DND-41 (cell line): ENCODE measurements at regions not wholly inside any gene's neighbourhood (a gene's known extent, or its start where the extent isn't known, plus 50 kb on each side); places are given as distances from the start of the nearest gene placed in this dataset.
"Not testable (repeated sequence)": the region's sequence is repeated elsewhere in the genome, so short reads cannot be mapped to it uniquely, and the experiment has no call there.

Source experiments
- ATAC-seq: fragments of 200-7000 bp; cut with Tn5 transposase; 3 replicates; pipeline ENCODE4 v1.9.1; 2021; ENCODE audit warnings: low read depth; ENCODE audit not compliant: insufficient read depth
- DNase-seq: peaks from one replicate; pipeline ENCODE4 v3.0.0-alpha.2; 2020
- H2AFZ ChIP-seq: 2 replicates; pipeline ENCODE4 v1.6.0; 2012; ENCODE audit warnings: low read depth, low read length
- H3K27ac ChIP-seq: 2 replicates; pipeline ENCODE4 v1.5.1; 2012; ENCODE audit warnings: low read length, inconsistent platforms
- H3K27me3 ChIP-seq: fragments of 200-600 bp; sonication (generic); 2 replicates; pipeline ENCODE4 v1.6.0; 2012; ENCODE audit warnings: low read length, mild to moderate bottlenecking, inconsistent platforms; ENCODE audit not compliant: insufficient read depth, poor library complexity
- H3K36me3 ChIP-seq: 2 replicates; pipeline ENCODE4 v1.5.1; 2012; ENCODE audit warnings: low read length, inconsistent platforms; ENCODE audit not compliant: insufficient read depth
- H3K4me1 ChIP-seq: 2 replicates; pipeline ENCODE4 v1.5.1; 2012; ENCODE audit warnings: mild to moderate bottlenecking, low read length; ENCODE audit not compliant: insufficient read depth
- H3K4me2 ChIP-seq: 2 replicates; pipeline ENCODE4 v1.6.0; 2012; ENCODE audit warnings: mild to moderate bottlenecking, moderate library complexity, low read length, inconsistent platforms; ENCODE audit not compliant: insufficient read depth
- H3K4me3 ChIP-seq, 2 experiments: fragments of 200-600 bp in 1 of 2; shearing (Covaris generic) in 1 of 2; 2 replicates each; pipeline ENCODE4 v1.5.1; 2012 to 2016; ENCODE audit warnings: inconsistent platforms in 2 of 2, low read length in 2 of 2, mild to moderate bottlenecking in 2 of 2, low read depth in 1 of 2, moderate library complexity in 1 of 2
- H3K79me2 ChIP-seq: 2 replicates; pipeline ENCODE4 v1.6.0; 2012; ENCODE audit warnings: low read length, inconsistent platforms; ENCODE audit not compliant: insufficient read depth
- H3K9ac ChIP-seq: 2 replicates; pipeline ENCODE4 v1.6.0; 2012; ENCODE audit warnings: low read depth, mild to moderate bottlenecking, inconsistent platforms, low read length, moderate library complexity
- H3K9me3 ChIP-seq: 2 replicates; pipeline ENCODE4 v1.5.1; 2012; ENCODE audit warnings: low read length, moderate library complexity, mild to moderate bottlenecking, inconsistent platforms; ENCODE audit not compliant: insufficient read depth, severe bottlenecking
- H4K20me1 ChIP-seq: 2 replicates; pipeline ENCODE4 v1.6.0; 2012; ENCODE audit warnings: low read length; ENCODE audit not compliant: insufficient read depth
- CTCF ChIP-seq: IDR thresholded peaks from 2 replicates; pipeline ENCODE4 v1.5.1; 2012; ENCODE audit warnings: borderline replicate concordance, low read length, moderate library complexity, mild to moderate bottlenecking; ENCODE audit not compliant: poor library complexity, severe bottlenecking; ENCODE audit errors: extremely low read depth
- EZH2 ChIP-seq: IDR thresholded peaks from 3 replicates; pipeline ENCODE4 v1.6.1; 2012; ENCODE audit warnings: borderline replicate concordance, low read depth, mild to moderate bottlenecking, moderate library complexity, low read length, inconsistent platforms; ENCODE audit not compliant: severe bottlenecking

DNA sequence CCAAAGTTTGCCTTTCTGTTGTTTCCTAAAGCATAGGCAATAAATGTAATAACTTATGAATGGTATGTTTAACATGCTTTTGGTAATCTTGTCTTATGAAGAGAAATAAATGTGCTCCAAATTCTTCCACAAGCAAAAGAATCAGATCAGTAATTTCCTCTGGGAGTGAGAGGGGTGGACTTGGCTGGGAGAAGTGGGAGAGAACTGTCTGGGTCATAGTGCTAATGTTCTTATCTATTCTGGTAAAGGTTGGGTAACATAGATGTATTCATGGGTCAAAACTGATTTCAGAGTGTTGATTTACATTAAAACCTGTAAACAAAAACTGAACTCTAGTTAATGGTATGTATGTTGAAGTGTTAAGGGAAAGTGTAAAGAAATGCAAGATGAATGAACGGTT lies 211.7 kb upstream of the IRS2 start:
- H3K79me2 ChIP-seq: no peaks in the 10 kb centered on the region
- H2AFZ ChIP-seq: no peak overlapping the region
- no peak overlapping the region for H3K27ac ChIP-seq
- H3K4me1 ChIP-seq: no peaks in the 10 kb centered on the region
- ATAC-seq (no peak), DNase-seq (no peak)
- no peak overlapping the region for H3K9ac ChIP-seq
- no peak for TF ChIP-seq CTCF
- no peak for TF ChIP-seq EZH2
- H3K4me2 ChIP-seq: no peak overlapping the region
- no peak overlapping the region for H3K4me3 ChIP-seq
- H3K9me3 ChIP-seq: no peaks in the 10 kb centered on the region
- no peaks in the 10 kb centered on the region for H3K27me3 ChIP-seq
- H4K20me1 ChIP-seq: no peaks in the 10 kb centered on the region
- no peaks in the 10 kb centered on the region for H3K36me3 ChIP-seq

- H3K36me3 ChIP-seq, ATAC-seq, H2AFZ ChIP-seq, H3K9ac ChIP-seq, H3K27me3 ChIP-seq, DNase-seq, H3K4me3 ChIP-seq, H3K4me1 ChIP-seq, H3K9me3 ChIP-seq, H3K4me2 ChIP-seq, H3K79me2 ChIP-seq, H3K27ac ChIP-seq, H4K20me1 ChIP-seq: not testable (repeated sequence)
Measured at GRCh38 chr13:109997056-109997595, 210.7 kb upstream of the IRS2 start.

DNA sequence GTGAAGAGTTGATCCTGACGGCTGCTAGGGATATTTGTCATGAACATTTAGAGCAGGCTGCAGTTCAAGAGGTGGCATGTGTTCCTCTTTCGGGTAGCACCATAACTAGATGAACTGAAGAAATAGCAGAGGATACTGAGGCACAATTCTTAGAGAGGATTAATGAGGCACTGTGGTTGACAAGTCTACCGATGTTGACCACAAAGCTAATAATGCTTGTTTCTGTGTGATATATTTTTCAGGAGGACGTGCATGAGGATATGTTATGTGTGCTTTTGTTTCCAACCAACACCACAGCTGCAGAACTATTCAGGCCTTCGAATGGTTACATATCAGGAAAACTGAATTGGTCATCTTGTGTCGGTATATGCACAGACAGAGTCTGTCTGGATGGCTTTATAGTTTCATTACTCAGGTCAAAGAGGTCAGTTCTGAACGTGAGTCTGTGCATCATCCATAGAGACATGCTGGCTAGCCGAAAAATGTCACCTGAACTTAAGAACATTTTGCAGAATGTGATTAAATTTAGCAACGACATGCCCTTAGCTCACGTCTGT lies 210.1 kb upstream of the IRS2 start:
- no peaks in the 10 kb centered on the region for H4K20me1 ChIP-seq
- H3K4me3 ChIP-seq: no peak overlapping the region
- peaks cover 3% of the 10 kb centered on the region for H3K9me3 ChIP-seq
- H3K27me3 ChIP-seq: no peaks in the 10 kb centered on the region
- no peaks in the 10 kb centered on the region for H3K79me2 ChIP-seq
- no peaks in the 10 kb centered on the region for H3K36me3 ChIP-seq
- TF ChIP-seq EZH2: no peak
- TF ChIP-seq CTCF: no peak
- no peak overlapping the region for H2AFZ ChIP-seq
- no peak overlapping the region for H3K9ac ChIP-seq
- DNase-seq (no peak), ATAC-seq (no peak)
- H3K4me2 ChIP-seq: no peak overlapping the region
- no peaks in the 10 kb centered on the region for H3K4me1 ChIP-seq
- H3K27ac ChIP-seq: no peak overlapping the region

DNA sequence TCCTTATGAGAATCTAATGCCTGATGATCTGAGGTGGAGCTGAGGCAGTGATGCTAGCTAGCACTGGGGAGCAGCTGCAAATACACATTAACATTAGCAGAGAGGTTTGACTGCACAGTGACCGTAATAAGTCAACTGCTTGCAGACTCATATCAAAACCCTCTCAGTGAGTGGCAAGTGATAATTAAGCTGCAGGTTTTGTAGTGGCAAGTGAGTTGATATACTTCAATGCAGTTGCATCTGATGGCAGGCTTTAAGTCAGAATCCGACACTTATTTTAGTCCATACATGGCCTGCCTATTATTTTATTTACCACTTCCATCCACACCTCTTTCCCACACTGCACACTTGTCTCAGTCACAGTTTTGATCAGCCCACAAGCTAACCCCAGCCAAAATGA lies 209.2 kb upstream of the IRS2 start:
- Histone ChIP-seq H3K27ac (no peak overlapping the region), H3K4me3 (no peak overlapping the region), H3K79me2 (no peaks in the 10 kb centered on the region), H3K4me1 (no peaks in the 10 kb centered on the region), H3K4me2 (no peak overlapping the region), H3K36me3 (no peaks in the 10 kb centered on the region), H3K9ac (no peak overlapping the region), H3K27me3 (no peaks in the 10 kb centered on the region), H2AFZ (no peak overlapping the region), H4K20me1 (no peaks in the 10 kb centered on the region), H3K9me3 (peaks cover 3% of the 10 kb centered on the region)
- DNase-seq (no peak), ATAC-seq (no peak)
- TF ChIP-seq CTCF: no peak
- TF ChIP-seq EZH2: no peak
